Loucy (cell line): ENCODE measurements at regions not wholly inside any gene's neighbourhood (a gene's known extent, or its start where the extent isn't known, plus 50 kb on each side); places are given as distances from the start of the nearest gene placed in this dataset.

ENCODE experiments used
- EZH2phosphoT487 ChIP-seq: fragments of 200-600 bp; IDR thresholded peaks from 2 replicates; pipeline ENCODE4 v1.6.1; 2018; ENCODE audit warnings: antibody characterized with exemption, mild to moderate bottlenecking, moderate library complexity, borderline replicate concordance
- TF ChIP-seq, protein P1 (sequence below): fragments of 200-600 bp; sonication (generic); conservative IDR thresholded peaks from 2 replicates; pipeline ENCODE4 v1.5.1; 2014; ENCODE audit warnings: mild to moderate bottlenecking, antibody characterized with exemption, low read length

GRCh38 chr16:73217654-73218053, 169.7 kb upstream of the ZFHX3 start:
- TF ChIP-seq, protein P1, sequence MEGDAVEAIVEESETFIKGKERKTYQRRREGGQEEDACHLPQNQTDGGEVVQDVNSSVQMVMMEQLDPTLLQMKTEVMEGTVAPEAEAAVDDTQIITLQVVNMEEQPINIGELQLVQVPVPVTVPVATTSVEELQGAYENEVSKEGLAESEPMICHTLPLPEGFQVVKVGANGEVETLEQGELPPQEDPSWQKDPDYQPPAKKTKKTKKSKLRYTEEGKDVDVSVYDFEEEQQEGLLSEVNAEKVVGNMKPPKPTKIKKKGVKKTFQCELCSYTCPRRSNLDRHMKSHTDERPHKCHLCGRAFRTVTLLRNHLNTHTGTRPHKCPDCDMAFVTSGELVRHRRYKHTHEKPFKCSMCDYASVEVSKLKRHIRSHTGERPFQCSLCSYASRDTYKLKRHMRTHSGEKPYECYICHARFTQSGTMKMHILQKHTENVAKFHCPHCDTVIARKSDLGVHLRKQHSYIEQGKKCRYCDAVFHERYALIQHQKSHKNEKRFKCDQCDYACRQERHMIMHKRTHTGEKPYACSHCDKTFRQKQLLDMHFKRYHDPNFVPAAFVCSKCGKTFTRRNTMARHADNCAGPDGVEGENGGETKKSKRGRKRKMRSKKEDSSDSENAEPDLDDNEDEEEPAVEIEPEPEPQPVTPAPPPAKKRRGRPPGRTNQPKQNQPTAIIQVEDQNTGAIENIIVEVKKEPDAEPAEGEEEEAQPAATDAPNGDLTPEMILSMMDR, result peak; percentile 57
- TF ChIP-seq EZH2phosphoT487, result no peak
